ENCODE measurements at regions not wholly inside any gene's neighbourhood (a gene's known extent, or its start where the extent isn't known, plus 50 kb on each side); places are given as distances from the start of the nearest gene placed in this dataset.
"Not testable (repeated sequence)": the region's sequence is repeated elsewhere in the genome, so short reads cannot be mapped to it uniquely, and the experiment has no call there.

GRCh38 chr7:152949790-152950189, 190.2 kb downstream of the ACTR3B start:
- no peak for DNase-seq

- no peak for DNase-seq
Observed at GRCh38 chr7:152956006-152956405, 196.5 kb downstream of the ACTR3B start.

GRCh38 chr7:152959610-152960009, 200.1 kb downstream of the ACTR3B start:
- no peak for DNase-seq

- not testable (repeated sequence) for DNase-seq
Observed at GRCh38 chr7:152961796-152962195, 202.2 kb downstream of the ACTR3B start.

- DNase-seq = no peak
Observed at GRCh38 chr7:152966189-152966588, 206.6 kb downstream of the ACTR3B start.

GRCh38 chr7:152967958-152968357, 208.4 kb downstream of the ACTR3B start:
- DNase-seq = no peak

GRCh38 chr7:152968514-152968913, 209.0 kb downstream of the ACTR3B start:
- DNase-seq = no peak

- no peak for DNase-seq
Observed at GRCh38 chr7:152969335-152969734, 209.8 kb downstream of the ACTR3B start.

GRCh38 chr7:152969839-152970238, 210.3 kb downstream of the ACTR3B start:
- no peak for DNase-seq

- DNase-seq = no peak
Observed at GRCh38 chr7:152970481-152970880, 210.9 kb downstream of the ACTR3B start.

GRCh38 chr7:152974577-152974976, 215.0 kb downstream of the ACTR3B start:
- no peak for DNase-seq

GRCh38 chr7:152975076-152975475, 215.5 kb downstream of the ACTR3B start:
- DNase-seq = no peak

- no peak for DNase-seq
Observed at GRCh38 chr7:152979376-152979775, 219.8 kb downstream of the ACTR3B start.

- no peak for DNase-seq
Observed at GRCh38 chr7:152984421-152984820, 224.9 kb downstream of the ACTR3B start.

- DNase-seq = no peak
Observed at GRCh38 chr7:152986376-152986775, 226.8 kb downstream of the ACTR3B start.

GRCh38 chr7:152987656-152988055, 228.1 kb downstream of the ACTR3B start:
- DNase-seq = no peak

- DNase-seq = no peak
Observed at GRCh38 chr7:152989889-152990380, 230.4 kb downstream of the ACTR3B start.

GRCh38 chr7:152998420-152998819, 238.9 kb downstream of the ACTR3B start:
- no peak for DNase-seq

GRCh38 chr7:153002115-153002514, 242.6 kb downstream of the ACTR3B start:
- DNase-seq = no peak

- DNase-seq = no peak
Observed at GRCh38 chr7:153002572-153002971, 243.0 kb downstream of the ACTR3B start.

- no peak for DNase-seq
Observed at GRCh38 chr7:153004341-153004740, 244.8 kb downstream of the ACTR3B start.

GRCh38 chr7:153005750-153006435, 246.3 kb downstream of the ACTR3B start:
- no peak for DNase-seq

- DNase-seq = no peak
Observed at GRCh38 chr7:153006452-153006851, 246.9 kb downstream of the ACTR3B start.

- DNase-seq = no peak
Observed at GRCh38 chr7:153006911-153007310, 247.4 kb downstream of the ACTR3B start.

GRCh38 chr7:153010416-153010815, 250.9 kb downstream of the ACTR3B start:
- DNase-seq = no peak
